SIG-M5 (cell line): ENCODE measurements at regions not wholly inside any gene's neighbourhood (a gene's known extent, or its start where the extent isn't known, plus 50 kb on each side); places are given as distances from the start of the nearest gene placed in this dataset.
"Not testable (repeated sequence)": the region's sequence is repeated elsewhere in the genome, so short reads cannot be mapped to it uniquely, and the experiment has no call there.

Experiments
- DNase-seq: peaks from one replicate; lab custom pipeline; 2025; lab: John Stamatoyannopoulos, UW

GRCh38 chr11:29161191-29161590 is 855.6 kb downstream of the KCNA4 start:
- DNase-seq: no peak

- no peak for DNase-seq
These were observed 857.0 kb downstream of the KCNA4 start for GRCh38 chr11:29159552-29160465.

- DNase-seq: no peak
These were observed 863.8 kb downstream of the KCNA4 start for GRCh38 chr11:29153078-29153477.

GRCh38 chr11:29142573-29142972 is 874.3 kb downstream of the KCNA4 start:
- DNase-seq: not testable (repeated sequence)

- no peak for DNase-seq
These were observed 881.3 kb downstream of the KCNA4 start for GRCh38 chr11:29135504-29135903.

- no peak for DNase-seq
These were observed 885.8 kb downstream of the KCNA4 start for GRCh38 chr11:29131055-29131454.

- DNase-seq: no peak
These were observed 887.0 kb downstream of the KCNA4 start for GRCh38 chr11:29129844-29130243.

- DNase-seq: no peak
These were observed 889.4 kb downstream of the KCNA4 start for GRCh38 chr11:29127461-29127860.

GRCh38 chr11:29125606-29126005 is 891.2 kb downstream of the KCNA4 start:
- no peak for DNase-seq

- no peak for DNase-seq
These were observed 892.4 kb downstream of the KCNA4 start for GRCh38 chr11:29124470-29124869.

GRCh38 chr11:29119707-29120618 is 896.9 kb downstream of the KCNA4 start:
- no peak for DNase-seq

- DNase-seq: no peak
These were observed 897.7 kb downstream of the KCNA4 start for GRCh38 chr11:29119116-29119515.

- DNase-seq: no peak
These were observed 915.9 kb downstream of the KCNA4 start for GRCh38 chr11:29100967-29101366.

GRCh38 chr11:29095821-29096220 is 921.0 kb downstream of the KCNA4 start:
- no peak for DNase-seq

GRCh38 chr11:29093416-29094120 is 923.3 kb downstream of the KCNA4 start:
- DNase-seq: no peak

- no peak for DNase-seq
These were observed 929.5 kb downstream of the KCNA4 start for GRCh38 chr11:29087200-29087812.

- no peak for DNase-seq
These were observed 941.1 kb downstream of the KCNA4 start for GRCh38 chr11:29075726-29076125.

GRCh38 chr11:29063630-29064361 is 953.0 kb downstream of the KCNA4 start:
- no peak for DNase-seq

- no peak for DNase-seq
These were observed 953.3 kb downstream of the METTL15 start for GRCh38 chr11:29061452-29061851.

- DNase-seq: not testable (repeated sequence)
These were observed 948.3 kb downstream of the METTL15 start for GRCh38 chr11:29056487-29056886.

- DNase-seq: no peak
These were observed 943.7 kb downstream of the METTL15 start for GRCh38 chr11:29051935-29052334.
